Mesothelial cell of epicardium (in vitro differentiated cells): ENCODE measurements at regions not wholly inside any gene's neighbourhood (a gene's known extent, or its start where the extent isn't known, plus 50 kb on each side); places are given as distances from the start of the nearest gene placed in this dataset.

Experiments used
- DNase-seq, 2 experiments: peaks; one replicate each; pipeline ENCODE4 v3.0.0; 2021; ENCODE audit warnings: low spot score in 2 of 2; ENCODE audit not compliant: unreplicated experiment in 2 of 2
- H3K27ac Mint-ChIP-seq: 2 replicates; pipeline ENCODE4 v1.8.0; 2021; ENCODE audit warnings: mixed read lengths
- H3K27me3 Mint-ChIP-seq: 2 replicates; pipeline ENCODE4 v1.8.0; 2021; ENCODE audit warnings: low read depth, mixed read lengths
- H3K36me3 Mint-ChIP-seq: 2 replicates; pipeline ENCODE4 v1.8.0; 2021; ENCODE audit warnings: mixed read lengths
- H3K4me1 Mint-ChIP-seq: 2 replicates; pipeline ENCODE4 v1.8.0; 2021; ENCODE audit warnings: mixed read lengths
- H3K4me3 Mint-ChIP-seq: 2 replicates; pipeline ENCODE4 v1.8.0; 2021; ENCODE audit warnings: mild to moderate bottlenecking, moderate library complexity, mixed read lengths
- H3K9me3 Mint-ChIP-seq: 2 replicates; pipeline ENCODE4 v1.8.0; 2021; ENCODE audit warnings: mixed read lengths
- CTCF ChIP-seq: fragments of 200-600 bp; sonication (generic); IDR thresholded peaks from one replicate; pipeline ENCODE4 v1.5.0; 2021; ENCODE audit warnings: antibody characterized with exemption; ENCODE audit not compliant: unreplicated experiment

DNA sequence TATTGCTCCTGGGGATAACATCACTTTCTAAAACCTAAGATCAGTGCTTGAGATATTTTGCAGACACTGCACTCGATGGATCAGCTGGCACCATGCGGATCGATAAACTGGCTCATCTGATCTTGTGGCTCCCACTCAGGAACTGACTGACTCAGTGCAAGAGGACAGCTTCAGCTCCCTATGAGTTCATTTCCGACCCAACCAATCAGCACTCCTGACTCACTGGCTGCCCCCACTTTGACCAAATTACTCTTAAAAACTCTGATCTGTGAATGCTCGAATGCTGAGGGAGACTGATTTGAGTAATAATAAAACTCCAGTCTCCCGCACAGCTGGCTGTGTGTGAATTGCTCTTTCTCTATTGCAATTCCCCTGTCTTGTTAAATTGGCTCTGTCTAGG is 110.1 kb downstream of the ANAPC4 start:
- H3K27me3 Mint-ChIP-seq: no peaks in the 10 kb centered on the region
- TF ChIP-seq CTCF: no peak
- no peak overlapping the region for H3K4me3 Mint-ChIP-seq
- no peak for DNase-seq
- H3K27ac Mint-ChIP-seq: no peak overlapping the region
- peaks cover 22% of the 10 kb centered on the region for H3K9me3 Mint-ChIP-seq
- peaks cover 4% of the 10 kb centered on the region for H3K36me3 Mint-ChIP-seq
- H3K4me1 Mint-ChIP-seq: peaks cover 5% of the 10 kb centered on the region

DNA sequence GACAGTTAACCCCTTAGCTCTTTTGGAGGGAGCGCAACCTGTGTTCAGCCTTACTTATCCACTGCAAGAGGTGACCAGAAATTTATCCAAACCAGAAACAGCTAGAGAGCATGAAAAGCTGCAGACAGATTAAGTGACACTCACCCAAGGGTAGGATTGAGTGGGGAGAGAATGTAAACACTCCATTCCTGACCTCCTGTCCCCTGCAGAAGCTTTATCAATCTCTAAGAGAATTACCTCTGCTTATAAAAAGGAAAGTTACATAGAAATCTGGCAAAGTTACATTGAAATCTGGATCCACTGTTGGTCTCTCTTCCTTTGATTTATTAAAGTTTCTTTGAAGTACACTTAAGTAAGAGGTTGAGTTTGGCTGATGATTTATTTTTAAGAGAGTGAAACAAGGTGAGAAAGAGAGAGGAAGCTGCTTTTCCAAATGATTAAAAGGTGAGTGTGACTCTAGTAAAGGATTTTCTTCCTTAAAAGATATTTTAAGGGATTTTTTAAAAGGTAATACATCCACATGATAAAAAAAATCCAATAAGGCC is 112.3 kb downstream of the ANAPC4 start:
- Mint-ChIP-seq H3K4me3 (no peak overlapping the region), H3K4me1 (peaks cover 3% of the 10 kb centered on the region), H3K27ac (no peak overlapping the region), H3K9me3 (peaks cover 32% of the 10 kb centered on the region), H3K36me3 (peaks cover 4% of the 10 kb centered on the region), H3K27me3 (no peaks in the 10 kb centered on the region)
- no peak for TF ChIP-seq CTCF
- DNase-seq: no peak

GRCh38 chr4:25493466-25493865 is 116.4 kb downstream of the ANAPC4 start:
- Mint-ChIP-seq H3K9me3 (peaks cover 16% of the 10 kb centered on the region), H3K27me3 (peaks cover 4% of the 10 kb centered on the region), H3K36me3 (no peaks in the 10 kb centered on the region), H3K4me3 (no peak overlapping the region), H3K27ac (no peak overlapping the region), H3K4me1 (peaks cover 3% of the 10 kb centered on the region)
- no peak for DNase-seq
- no peak for TF ChIP-seq CTCF

- Mint-ChIP-seq H3K4me3 (no peak overlapping the region), H3K27ac (no peak overlapping the region), H3K4me1 (peaks cover 3% of the 10 kb centered on the region), H3K27me3 (peaks cover 4% of the 10 kb centered on the region), H3K9me3 (peaks cover 15% of the 10 kb centered on the region), H3K36me3 (no peaks in the 10 kb centered on the region)
- TF ChIP-seq CTCF: no peak
- no peak for DNase-seq
Measured at GRCh38 chr4:25494166-25494565, 117.1 kb downstream of the ANAPC4 start.

- DNase-seq: no peak
- Mint-ChIP-seq H3K36me3 (no peaks in the 10 kb centered on the region), H3K27me3 (peaks cover 4% of the 10 kb centered on the region), H3K4me3 (no peak overlapping the region), H3K27ac (no peak overlapping the region), H3K4me1 (no peaks in the 10 kb centered on the region), H3K9me3 (no peaks in the 10 kb centered on the region)
- no peak for TF ChIP-seq CTCF
Measured at GRCh38 chr4:25500626-25501316, 123.7 kb downstream of the ANAPC4 start.

DNA sequence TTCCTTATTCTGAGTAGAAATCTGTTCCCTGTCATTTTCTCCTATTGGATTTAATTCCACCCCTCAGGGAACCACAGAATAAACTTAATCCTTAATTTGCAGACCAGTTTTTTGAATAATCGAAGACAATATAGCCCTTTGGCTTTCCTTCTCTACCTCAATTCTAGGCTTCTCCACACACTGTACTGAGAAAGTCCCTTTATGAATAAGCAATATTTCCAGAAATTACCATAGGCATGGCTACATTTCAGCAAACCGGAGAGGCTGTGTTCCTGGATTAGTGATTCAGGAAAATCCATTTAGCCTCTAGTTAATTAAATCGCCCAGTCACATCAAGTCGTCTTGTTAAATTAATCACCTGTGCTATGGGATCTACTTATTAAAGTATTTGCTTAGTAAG is 125.1 kb downstream of the ANAPC4 start:
- Mint-ChIP-seq H3K4me3 (no peak overlapping the region), H3K36me3 (no peaks in the 10 kb centered on the region), H3K27ac (no peak overlapping the region), H3K9me3 (no peaks in the 10 kb centered on the region), H3K27me3 (peaks cover 4% of the 10 kb centered on the region), H3K4me1 (no peaks in the 10 kb centered on the region)
- no peak for DNase-seq
- TF ChIP-seq CTCF: no peak
